Neutrophil (primary cell): ENCODE measurements at regions not wholly inside any gene's neighbourhood (a gene's known extent, or its start where the extent isn't known, plus 50 kb on each side); places are given as distances from the start of the nearest gene placed in this dataset.
A peak's percentile ranks its signal among the peaks of the same experiment; 100 is the strongest.

Experiments
- H3K27ac ChIP-seq: fragments of 200-600 bp; sonication (generic); 2 replicates; pipeline ENCODE4 v1.5.1; 2016; ENCODE audit warnings: mild to moderate bottlenecking, moderate library complexity
- H3K27me3 ChIP-seq: fragments of 200-600 bp; sonication (generic); 2 replicates; pipeline ENCODE4 v1.6.0; 2016; ENCODE audit warnings: mild to moderate bottlenecking
- H3K36me3 ChIP-seq: fragments of 200-600 bp; sonication (generic); 2 replicates; pipeline ENCODE4 v1.5.1; 2017
- H3K4me1 ChIP-seq, 2 experiments: fragments of 200-600 bp in 1 of 2; sonication (generic) in 1 of 2; 1 replicate in 1 of 2; 2 replicates in 1 of 2; pipeline versions ENCODE4 v1.5.1 to v1.6.1; 2013 to 2016; ENCODE audit warnings: low read depth in 1 of 2, low read length in 1 of 2, mild to moderate bottlenecking in 1 of 2, moderate library complexity in 1 of 2; ENCODE audit not compliant: control insufficient read depth in 1 of 2, insufficient read depth in 1 of 2
- H3K4me3 ChIP-seq, 2 experiments: fragments of 200-600 bp in 1 of 2; sonication (generic) in 1 of 2; 1 replicate in 1 of 2; 2 replicates in 1 of 2; pipeline ENCODE4 v1.5.1; 2013 to 2016; ENCODE audit warnings: low read depth in 1 of 2, low read length in 1 of 2, mild to moderate bottlenecking in 1 of 2, moderate library complexity in 1 of 2
- H3K9me3 ChIP-seq: fragments of 200-600 bp; sonication (generic); 2 replicates; pipeline ENCODE4 v1.5.1; 2016
- TF ChIP-seq, protein P1 (sequence below): fragments of 200-600 bp; sonication (generic); IDR thresholded peaks from 2 replicates; pipeline ENCODE4 v1.5.1; 2016; ENCODE audit warnings: antibody characterized with exemption

DNA sequence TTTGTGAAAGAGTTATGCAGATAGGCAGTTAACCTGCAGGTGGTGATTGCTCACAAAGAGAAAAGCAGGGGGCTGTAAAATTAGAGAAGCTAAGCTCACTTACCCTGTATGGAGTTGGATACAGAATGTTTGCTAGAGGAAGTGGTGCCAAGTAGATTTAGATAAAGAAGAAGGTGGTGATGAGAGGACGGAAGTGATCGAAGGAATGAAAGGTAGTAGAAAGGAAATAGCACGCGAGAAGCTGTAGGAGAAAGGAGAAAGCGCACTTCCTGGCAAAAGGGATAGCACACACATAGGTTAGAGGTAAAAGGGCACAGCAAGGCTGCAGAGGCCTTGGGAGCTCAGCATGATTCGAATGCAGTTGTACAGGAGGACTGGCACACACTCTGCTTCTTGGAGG, 87.3 kb upstream of the CTSC start:
- H3K27me3 ChIP-seq, result no peaks in the 10 kb centered on the region
- no peaks in the 10 kb centered on the region for H3K36me3 ChIP-seq
- peaks cover 15 to 16% of the 10 kb centered on the region in 2 experiments for H3K4me1 ChIP-seq
- H3K4me3 ChIP-seq, result no peak overlapping the region
- H3K27ac ChIP-seq, result no peak overlapping the region
- TF ChIP-seq, protein P1, sequence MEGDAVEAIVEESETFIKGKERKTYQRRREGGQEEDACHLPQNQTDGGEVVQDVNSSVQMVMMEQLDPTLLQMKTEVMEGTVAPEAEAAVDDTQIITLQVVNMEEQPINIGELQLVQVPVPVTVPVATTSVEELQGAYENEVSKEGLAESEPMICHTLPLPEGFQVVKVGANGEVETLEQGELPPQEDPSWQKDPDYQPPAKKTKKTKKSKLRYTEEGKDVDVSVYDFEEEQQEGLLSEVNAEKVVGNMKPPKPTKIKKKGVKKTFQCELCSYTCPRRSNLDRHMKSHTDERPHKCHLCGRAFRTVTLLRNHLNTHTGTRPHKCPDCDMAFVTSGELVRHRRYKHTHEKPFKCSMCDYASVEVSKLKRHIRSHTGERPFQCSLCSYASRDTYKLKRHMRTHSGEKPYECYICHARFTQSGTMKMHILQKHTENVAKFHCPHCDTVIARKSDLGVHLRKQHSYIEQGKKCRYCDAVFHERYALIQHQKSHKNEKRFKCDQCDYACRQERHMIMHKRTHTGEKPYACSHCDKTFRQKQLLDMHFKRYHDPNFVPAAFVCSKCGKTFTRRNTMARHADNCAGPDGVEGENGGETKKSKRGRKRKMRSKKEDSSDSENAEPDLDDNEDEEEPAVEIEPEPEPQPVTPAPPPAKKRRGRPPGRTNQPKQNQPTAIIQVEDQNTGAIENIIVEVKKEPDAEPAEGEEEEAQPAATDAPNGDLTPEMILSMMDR, result no peak
- no peaks in the 10 kb centered on the region for H3K9me3 ChIP-seq

DNA sequence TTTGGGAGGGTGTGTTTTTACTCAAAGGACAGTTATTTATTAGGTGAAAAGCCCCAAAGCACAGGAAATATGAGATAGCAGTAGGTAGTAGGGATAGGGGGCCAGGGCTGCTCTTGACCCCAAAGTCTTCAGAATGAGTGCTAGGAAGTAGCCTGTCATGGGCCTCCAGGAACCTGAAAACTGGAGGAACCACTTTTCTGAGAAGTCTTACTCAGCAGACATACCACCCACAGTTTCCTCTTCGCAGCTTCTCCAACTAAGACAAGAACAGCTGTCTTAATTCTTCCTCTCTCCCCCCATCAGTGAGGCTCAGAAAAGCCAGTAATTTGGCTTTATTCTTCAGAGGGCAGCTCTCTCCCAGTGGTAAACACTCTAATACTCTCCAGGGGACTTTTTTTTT, 84.0 kb upstream of the CTSC start:
- H3K9me3 ChIP-seq, result no peaks in the 10 kb centered on the region
- TF ChIP-seq, protein P1, result no peak
- peak overlapping the region; percentile 28 for H3K27ac ChIP-seq
- peaks cover 15 to 16% of the 10 kb centered on the region in 2 experiments for H3K4me1 ChIP-seq
- H3K4me3 ChIP-seq, result no peak overlapping the region
- H3K27me3 ChIP-seq, result no peaks in the 10 kb centered on the region
- no peaks in the 10 kb centered on the region for H3K36me3 ChIP-seq

DNA sequence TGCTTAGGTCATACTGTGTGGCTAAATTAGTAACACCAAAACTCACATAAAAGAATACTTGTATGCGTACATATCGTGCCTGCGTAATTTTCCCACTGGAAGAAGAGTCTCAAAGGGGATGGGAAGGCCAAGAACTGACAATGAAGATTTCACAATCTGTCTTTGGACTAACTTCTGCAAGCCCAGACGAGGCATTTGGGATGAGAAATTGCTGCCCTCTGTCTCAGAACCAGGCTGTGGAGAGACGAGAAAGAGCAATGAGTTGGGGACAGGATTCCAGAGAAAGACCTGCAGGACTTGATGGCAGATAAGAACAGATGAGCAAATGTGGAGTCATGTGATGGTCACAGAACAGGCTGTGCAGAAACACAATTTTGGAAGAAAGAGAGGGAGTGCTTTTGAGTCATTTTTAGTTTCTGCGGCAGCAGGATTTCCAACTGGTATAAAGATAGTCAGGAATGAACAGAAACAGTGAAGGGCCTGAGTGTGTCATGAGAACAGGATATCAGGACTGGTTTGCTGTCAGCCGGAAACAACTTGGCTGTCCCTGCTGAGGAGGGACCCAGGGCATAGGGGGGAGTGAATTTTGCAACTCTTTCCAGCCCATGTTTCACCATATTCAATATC, 82.7 kb upstream of the CTSC start:
- TF ChIP-seq, protein P1, result no peak
- H3K9me3 ChIP-seq, result no peaks in the 10 kb centered on the region
- H3K27me3 ChIP-seq, result no peaks in the 10 kb centered on the region
- no peak overlapping the region for H3K4me3 ChIP-seq
- peaks cover 18 to 23% of the 10 kb centered on the region in 2 experiments for H3K4me1 ChIP-seq
- H3K36me3 ChIP-seq, result no peaks in the 10 kb centered on the region
- H3K27ac ChIP-seq, result no peak overlapping the region

DNA sequence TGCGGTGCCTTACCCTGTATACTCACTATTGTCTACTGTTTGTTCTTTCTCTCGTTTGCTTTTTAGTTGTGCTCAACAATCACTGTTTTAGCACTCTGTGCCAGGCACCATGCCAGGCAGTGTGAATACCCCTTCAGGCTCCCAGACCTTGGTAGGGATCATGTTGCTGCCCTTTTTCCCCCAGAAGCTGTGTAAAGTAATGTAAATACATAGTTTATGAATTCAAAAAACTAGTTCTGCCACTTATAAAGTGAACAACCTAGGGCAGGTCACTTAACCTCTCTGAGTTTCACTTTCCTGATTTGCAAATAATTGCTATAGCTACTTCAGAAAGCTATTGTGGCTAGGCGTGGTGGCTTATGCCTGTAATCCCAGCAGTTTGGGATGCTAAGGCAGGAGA, 81.0 kb upstream of the CTSC start:
- H3K9me3 ChIP-seq, result no peaks in the 10 kb centered on the region
- H3K27me3 ChIP-seq, result no peaks in the 10 kb centered on the region
- H3K4me1 ChIP-seq, result peaks cover 30 to 37% of the 10 kb centered on the region in 2 experiments
- no peaks in the 10 kb centered on the region for H3K36me3 ChIP-seq
- no peak overlapping the region for H3K27ac ChIP-seq
- H3K4me3 ChIP-seq, result no peak overlapping the region
- TF ChIP-seq, protein P1, result no peak

DNA sequence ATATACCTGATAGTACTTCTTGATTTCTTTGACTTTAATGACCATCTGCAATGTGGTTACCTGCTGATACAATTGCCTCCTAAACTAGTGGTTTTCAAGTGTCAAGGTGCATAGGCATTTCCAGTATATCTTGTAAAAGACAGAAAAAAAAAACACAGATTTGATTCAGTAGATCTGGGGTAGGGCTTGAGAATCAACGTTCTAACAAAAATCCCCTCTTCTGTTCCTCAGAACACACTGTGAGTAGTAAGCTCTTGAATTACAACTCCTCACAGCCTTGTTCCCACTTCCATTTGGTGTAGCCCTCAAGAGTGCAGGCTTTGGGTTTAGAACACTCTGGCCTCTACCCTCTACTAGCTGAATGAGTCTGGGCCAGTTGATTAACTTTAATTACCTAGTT, 78.0 kb upstream of the CTSC start:
- Histone ChIP-seq H3K36me3 (no peaks in the 10 kb centered on the region), H3K4me1 (peaks cover 18 to 23% of the 10 kb centered on the region in 2 experiments), H3K27ac (no peak overlapping the region), H3K27me3 (no peaks in the 10 kb centered on the region), H3K4me3 (no peak overlapping the region), H3K9me3 (no peaks in the 10 kb centered on the region)
- TF ChIP-seq, protein P1, result no peak
